ENCODE measurements at regions not wholly inside any gene's neighbourhood (a gene's known extent, or its start where the extent isn't known, plus 50 kb on each side); places are given as distances from the start of the nearest gene placed in this dataset.

DNA sequence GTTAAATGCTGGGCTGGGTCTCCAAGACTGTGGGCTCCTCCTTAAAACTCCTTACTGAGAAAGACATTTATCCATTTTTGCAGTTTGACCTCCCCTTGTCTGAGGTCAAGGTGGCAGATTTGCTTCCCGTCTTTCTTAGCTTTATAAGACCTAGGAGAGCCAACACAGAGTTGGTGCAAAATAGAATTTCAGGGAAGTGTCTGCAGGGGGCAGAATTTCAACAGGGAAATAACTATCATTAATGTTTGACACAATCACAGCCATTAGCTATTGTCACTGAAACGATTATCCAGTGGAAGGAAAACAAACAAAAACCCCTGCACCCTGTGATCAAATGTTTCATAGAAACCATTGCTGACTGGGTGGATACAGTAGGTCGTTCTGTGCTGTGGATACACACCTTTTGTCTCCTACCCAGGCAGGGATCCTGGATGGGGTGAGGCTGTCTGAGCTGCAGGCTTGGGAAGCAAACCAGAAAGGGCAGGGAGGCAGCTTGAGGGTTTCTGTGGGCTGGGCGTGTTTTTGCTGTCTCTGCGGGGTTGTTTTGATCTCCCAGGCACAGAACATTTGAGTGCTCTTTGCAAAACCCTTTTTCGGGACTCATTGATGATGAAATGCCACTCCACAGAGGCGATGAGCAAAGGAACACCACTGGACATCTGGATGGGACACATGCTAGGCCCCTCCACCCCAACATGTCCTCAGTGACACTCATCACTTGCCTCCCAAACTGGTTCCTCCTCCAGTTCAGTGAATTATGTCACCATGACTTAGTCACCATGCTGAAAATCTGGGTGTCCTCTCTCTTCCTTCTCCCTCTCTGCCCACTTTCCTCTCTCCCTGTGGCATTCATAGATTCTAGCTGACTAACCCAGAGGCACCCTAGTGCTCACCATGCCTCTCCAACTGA, 94.2 kb upstream of the SERBP1 start:
- Histone ChIP-seq H4K20me1 (ENCODE audit: insufficient read depth) (no peaks in the 10 kb centered on the region), H3K9me2 (ENCODE audit: insufficient read depth, low read length) (no peaks in the 10 kb centered on the region), H3K27me3 (ENCODE audit: insufficient read depth, low read depth, low read length) (no peaks in the 10 kb centered on the region), H3K9me3 (ENCODE audit: low read length) (no peaks in the 10 kb centered on the region), H2AFZ (ENCODE audit: low read depth, low read length) (no peak overlapping the region), H3F3A (ENCODE audit: insufficient read depth, low read length, poor library complexity, severe bottlenecking) (no peaks in the 10 kb centered on the region), H3K27ac (ENCODE audit: low read length) (no peak overlapping the region), H3K9ac (ENCODE audit: low read length) (no peak overlapping the region), H3K79me2 (replicated peaks; ENCODE audit: insufficient read depth, low read length) (no peaks in the 10 kb centered on the region), H3K4me3 (ENCODE audit: low read length) (no peak overlapping the region), H3K36me3 (ENCODE audit: insufficient read depth, low read length) (no peaks in the 10 kb centered on the region), H3K4me2 (ENCODE audit: low read length) (no peak overlapping the region)
- no peak for TF ChIP-seq TAF1 (IDR thresholded peaks at IDR 0.05; ENCODE audit: low read depth)
- no peak for TF ChIP-seq MXI1 (conservative IDR thresholded peaks at IDR 0.05; ENCODE audit: poor library complexity, severe bottlenecking)
- TF ChIP-seq, protein P1, sequence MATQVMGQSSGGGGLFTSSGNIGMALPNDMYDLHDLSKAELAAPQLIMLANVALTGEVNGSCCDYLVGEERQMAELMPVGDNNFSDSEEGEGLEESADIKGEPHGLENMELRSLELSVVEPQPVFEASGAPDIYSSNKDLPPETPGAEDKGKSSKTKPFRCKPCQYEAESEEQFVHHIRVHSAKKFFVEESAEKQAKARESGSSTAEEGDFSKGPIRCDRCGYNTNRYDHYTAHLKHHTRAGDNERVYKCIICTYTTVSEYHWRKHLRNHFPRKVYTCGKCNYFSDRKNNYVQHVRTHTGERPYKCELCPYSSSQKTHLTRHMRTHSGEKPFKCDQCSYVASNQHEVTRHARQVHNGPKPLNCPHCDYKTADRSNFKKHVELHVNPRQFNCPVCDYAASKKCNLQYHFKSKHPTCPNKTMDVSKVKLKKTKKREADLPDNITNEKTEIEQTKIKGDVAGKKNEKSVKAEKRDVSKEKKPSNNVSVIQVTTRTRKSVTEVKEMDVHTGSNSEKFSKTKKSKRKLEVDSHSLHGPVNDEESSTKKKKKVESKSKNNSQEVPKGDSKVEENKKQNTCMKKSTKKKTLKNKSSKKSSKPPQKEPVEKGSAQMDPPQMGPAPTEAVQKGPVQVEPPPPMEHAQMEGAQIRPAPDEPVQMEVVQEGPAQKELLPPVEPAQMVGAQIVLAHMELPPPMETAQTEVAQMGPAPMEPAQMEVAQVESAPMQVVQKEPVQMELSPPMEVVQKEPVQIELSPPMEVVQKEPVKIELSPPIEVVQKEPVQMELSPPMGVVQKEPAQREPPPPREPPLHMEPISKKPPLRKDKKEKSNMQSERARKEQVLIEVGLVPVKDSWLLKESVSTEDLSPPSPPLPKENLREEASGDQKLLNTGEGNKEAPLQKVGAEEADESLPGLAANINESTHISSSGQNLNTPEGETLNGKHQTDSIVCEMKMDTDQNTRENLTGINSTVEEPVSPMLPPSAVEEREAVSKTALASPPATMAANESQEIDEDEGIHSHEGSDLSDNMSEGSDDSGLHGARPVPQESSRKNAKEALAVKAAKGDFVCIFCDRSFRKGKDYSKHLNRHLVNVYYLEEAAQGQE (IDR thresholded peaks at IDR 0.05; ENCODE audit: borderline replicate concordance), result no peak
- no peak for TF ChIP-seq SMC3 (conservative IDR thresholded peaks at IDR 0.05; ENCODE audit: poor library complexity)
- TF ChIP-seq, protein P2, sequence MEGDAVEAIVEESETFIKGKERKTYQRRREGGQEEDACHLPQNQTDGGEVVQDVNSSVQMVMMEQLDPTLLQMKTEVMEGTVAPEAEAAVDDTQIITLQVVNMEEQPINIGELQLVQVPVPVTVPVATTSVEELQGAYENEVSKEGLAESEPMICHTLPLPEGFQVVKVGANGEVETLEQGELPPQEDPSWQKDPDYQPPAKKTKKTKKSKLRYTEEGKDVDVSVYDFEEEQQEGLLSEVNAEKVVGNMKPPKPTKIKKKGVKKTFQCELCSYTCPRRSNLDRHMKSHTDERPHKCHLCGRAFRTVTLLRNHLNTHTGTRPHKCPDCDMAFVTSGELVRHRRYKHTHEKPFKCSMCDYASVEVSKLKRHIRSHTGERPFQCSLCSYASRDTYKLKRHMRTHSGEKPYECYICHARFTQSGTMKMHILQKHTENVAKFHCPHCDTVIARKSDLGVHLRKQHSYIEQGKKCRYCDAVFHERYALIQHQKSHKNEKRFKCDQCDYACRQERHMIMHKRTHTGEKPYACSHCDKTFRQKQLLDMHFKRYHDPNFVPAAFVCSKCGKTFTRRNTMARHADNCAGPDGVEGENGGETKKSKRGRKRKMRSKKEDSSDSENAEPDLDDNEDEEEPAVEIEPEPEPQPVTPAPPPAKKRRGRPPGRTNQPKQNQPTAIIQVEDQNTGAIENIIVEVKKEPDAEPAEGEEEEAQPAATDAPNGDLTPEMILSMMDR (IDR thresholded peaks at IDR 0.05; ENCODE audit: poor library complexity, severe bottlenecking), result no peak
- no peak for TF ChIP-seq RAD21 (conservative IDR thresholded peaks at IDR 0.05)
- TF ChIP-seq EP300 (conservative IDR thresholded peaks at IDR 0.05; ENCODE audit: poor library complexity, severe bottlenecking), result no peak
- TF ChIP-seq EZH2 (IDR thresholded peaks at IDR 0.05; ENCODE audit: borderline replicate concordance, insufficient read depth, low read length, poor library complexity, severe bottlenecking), result no peak
- TF ChIP-seq POLR2AphosphoS5 (IDR thresholded peaks at IDR 0.05), result no peak

DNA sequence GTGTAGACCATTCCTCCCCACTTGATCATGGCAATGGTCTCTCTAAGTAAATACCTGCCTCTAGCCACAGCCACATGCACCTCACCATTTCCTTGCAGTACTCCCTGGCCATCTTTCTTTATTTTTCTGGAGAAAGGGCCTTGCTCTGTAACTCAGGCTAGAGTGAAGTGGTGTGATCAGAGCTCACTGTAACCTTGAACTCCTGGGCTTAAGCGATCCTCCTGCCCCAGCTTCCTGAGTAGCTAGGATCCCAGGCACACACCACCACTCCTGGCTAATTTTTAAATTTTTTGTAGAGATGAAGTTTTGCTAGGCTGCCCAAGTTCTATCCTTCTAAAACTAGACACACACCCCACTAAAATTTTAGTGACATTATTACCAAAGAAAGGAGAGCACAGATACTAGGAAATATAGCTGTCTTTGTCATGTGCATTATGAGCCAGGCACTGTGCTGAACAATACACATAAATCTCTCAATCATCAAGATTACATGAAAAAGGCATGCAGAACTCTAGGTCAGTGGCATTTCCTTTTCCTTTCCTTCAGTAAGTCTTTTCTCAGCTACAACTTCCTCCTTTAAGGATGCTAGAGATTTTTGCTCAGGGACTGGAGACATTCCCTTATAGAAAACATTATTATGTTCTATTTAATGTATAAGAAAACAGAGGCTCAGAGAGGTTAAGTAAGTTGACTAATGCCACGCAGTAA, 95.0 kb upstream of the SERBP1 start:
- Histone ChIP-seq H3K4me3 (ENCODE audit: low read length) (no peak overlapping the region), H3K9me3 (ENCODE audit: low read length) (no peaks in the 10 kb centered on the region), H3K27ac (ENCODE audit: low read length) (no peak overlapping the region), H2AFZ (ENCODE audit: low read depth, low read length) (no peak overlapping the region), H3K27me3 (ENCODE audit: insufficient read depth, low read depth, low read length) (no peaks in the 10 kb centered on the region), H3F3A (ENCODE audit: insufficient read depth, low read length, poor library complexity, severe bottlenecking) (no peaks in the 10 kb centered on the region), H4K20me1 (ENCODE audit: insufficient read depth) (no peaks in the 10 kb centered on the region), H3K79me2 (replicated peaks; ENCODE audit: insufficient read depth, low read length) (no peaks in the 10 kb centered on the region), H3K4me2 (ENCODE audit: low read length) (no peak overlapping the region), H3K36me3 (ENCODE audit: insufficient read depth, low read length) (no peaks in the 10 kb centered on the region), H3K9ac (ENCODE audit: low read length) (no peak overlapping the region), H3K9me2 (ENCODE audit: insufficient read depth, low read length) (no peaks in the 10 kb centered on the region)
- TF ChIP-seq RAD21 (conservative IDR thresholded peaks at IDR 0.05), result no peak
- TF ChIP-seq, protein P1 (IDR thresholded peaks at IDR 0.05; ENCODE audit: borderline replicate concordance), result no peak
- no peak for TF ChIP-seq MXI1 (conservative IDR thresholded peaks at IDR 0.05; ENCODE audit: poor library complexity, severe bottlenecking)
- TF ChIP-seq EZH2 (IDR thresholded peaks at IDR 0.05; ENCODE audit: borderline replicate concordance, insufficient read depth, low read length, poor library complexity, severe bottlenecking), result no peak
- no peak for TF ChIP-seq TAF1 (IDR thresholded peaks at IDR 0.05; ENCODE audit: low read depth)
- TF ChIP-seq POLR2AphosphoS5 (IDR thresholded peaks at IDR 0.05), result no peak
- no peak for TF ChIP-seq SMC3 (conservative IDR thresholded peaks at IDR 0.05; ENCODE audit: poor library complexity)
- TF ChIP-seq, protein P2 (IDR thresholded peaks at IDR 0.05; ENCODE audit: poor library complexity, severe bottlenecking), result no peak

Measured in neural cell (in vitro differentiated cells).